ENCODE measurements at regions not wholly inside any gene's neighbourhood (a gene's known extent, or its start where the extent isn't known, plus 50 kb on each side); places are given as distances from the start of the nearest gene placed in this dataset.
"Not testable (repeated sequence)": the region's sequence is repeated elsewhere in the genome, so short reads cannot be mapped to it uniquely, and the experiment has no call there.

- no peak for DNase-seq (ENCODE audit: low read depth in 1 of 2, low spot score in 1 of 2)
These were observed 94.8 kb downstream of the NPIPB11 start for GRCh38 chr16:29311461-29312344.

GRCh38 chr16:29310852-29311314, 95.6 kb downstream of the NPIPB11 start:
- DNase-seq (ENCODE audit: low read depth in 1 of 2, low spot score in 1 of 2): no peak

- not testable (repeated sequence) for DNase-seq (ENCODE audit: low read depth in 1 of 2, low spot score in 1 of 2)
These were observed 96.3 kb downstream of the NPIPB11 start for GRCh38 chr16:29310243-29310642.

DNA sequence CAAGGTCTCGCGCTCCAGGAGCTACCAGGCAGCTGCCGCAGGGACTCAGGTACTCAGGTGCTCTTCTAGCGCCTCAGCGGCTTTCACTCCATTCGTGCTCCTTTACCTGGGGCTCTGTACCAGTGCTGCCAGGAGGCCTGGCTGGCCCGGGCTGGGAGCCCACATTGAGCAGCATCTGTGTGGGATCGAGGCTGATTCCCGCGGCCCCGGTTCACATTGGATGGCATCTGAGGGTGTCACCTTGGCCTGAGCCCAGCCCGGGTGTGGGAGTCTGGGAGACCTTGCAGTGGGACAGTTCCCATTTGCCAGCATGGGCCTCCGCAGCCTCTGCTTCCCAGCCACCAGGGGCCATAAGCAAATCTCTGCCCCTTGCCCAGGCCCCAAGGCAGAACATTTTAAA, 96.9 kb downstream of the NPIPB11 start:
- DNase-seq (ENCODE audit: low read depth in 1 of 2, low spot score in 1 of 2): not testable (repeated sequence)

GRCh38 chr16:29308644-29309546, 97.6 kb downstream of the NPIPB11 start:
- no peak for DNase-seq (ENCODE audit: low read depth in 1 of 2, low spot score in 1 of 2)

DNA sequence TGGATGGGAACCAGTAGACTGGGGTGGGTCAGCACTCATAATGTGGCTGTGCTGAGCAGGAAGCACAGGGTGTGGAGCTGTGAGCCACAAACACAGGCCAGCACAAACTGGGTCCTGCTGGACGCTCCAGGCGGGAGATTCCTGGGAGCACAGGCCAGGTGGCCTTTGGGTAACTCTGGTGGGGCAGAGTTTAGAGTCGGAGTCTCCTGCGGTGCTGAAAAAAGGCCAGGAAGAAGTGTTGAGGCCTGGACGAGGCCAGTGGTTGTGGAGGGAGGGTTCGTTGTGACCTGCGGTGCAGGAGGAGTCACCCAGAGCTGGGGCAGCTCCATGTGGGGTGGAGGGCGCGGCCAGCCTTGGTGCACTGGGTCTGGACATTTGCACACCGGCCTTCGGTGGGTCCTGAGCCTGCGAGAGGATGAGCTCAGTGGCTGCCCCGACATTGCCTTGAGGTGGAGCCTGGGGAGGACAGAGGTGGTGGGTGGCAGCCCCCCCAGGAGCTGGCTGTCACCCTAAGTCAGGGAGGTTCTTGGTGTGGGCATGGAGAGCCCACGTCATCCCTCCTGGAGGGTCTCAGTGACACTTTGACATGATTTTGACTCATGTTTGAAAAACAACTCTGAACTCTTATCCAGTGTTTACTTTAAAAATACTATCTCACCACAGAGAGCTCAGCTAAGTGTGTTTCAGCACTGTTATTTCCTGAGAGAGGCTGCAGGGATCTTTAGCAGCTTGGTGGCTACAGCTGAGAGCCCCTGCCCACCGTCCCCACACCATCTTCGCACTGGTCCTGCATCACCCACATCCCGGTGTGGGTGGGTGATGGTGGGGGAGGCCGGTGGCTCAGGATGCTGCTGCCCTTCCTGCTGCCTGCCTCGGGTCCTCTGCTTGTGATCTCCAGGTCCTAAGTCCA, 98.7 kb downstream of the NPIPB11 start:
- DNase-seq (ENCODE audit: low read depth in 1 of 2, low spot score in 1 of 2): no peak

DNA sequence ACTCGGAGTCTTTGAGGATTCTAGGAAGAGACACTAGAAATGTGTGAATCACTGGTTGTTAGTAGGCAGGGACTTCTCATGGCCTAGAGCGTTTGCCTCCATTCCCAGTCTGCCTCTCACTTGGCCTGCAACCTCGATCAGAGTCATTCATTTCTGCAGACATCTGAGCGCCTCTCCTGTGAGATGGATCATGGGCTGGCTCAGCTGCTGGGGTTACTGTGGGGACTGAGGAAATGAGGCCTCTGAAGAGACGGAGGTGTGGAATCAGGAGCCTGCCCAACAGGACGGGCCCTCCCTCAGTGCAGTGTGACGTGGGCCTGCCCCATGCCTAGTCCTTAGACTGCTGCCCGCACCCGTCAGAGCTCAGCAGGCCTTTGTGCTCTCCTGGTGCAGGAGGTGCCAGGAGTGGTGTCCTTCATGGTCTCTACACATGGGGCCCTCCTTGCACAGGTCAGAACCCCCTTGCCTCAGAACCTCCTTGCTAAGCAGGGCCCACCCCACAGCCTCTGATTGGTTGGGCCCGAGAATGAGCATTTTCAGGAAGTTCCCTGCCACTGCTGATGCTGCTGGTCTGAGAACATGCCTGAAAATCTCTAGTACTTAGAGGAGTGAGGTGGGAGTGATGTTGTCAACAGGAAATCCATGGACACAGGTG, 99.4 kb downstream of the NPIPB11 start:
- no peak for DNase-seq (ENCODE audit: low read depth in 1 of 2, low spot score in 1 of 2)

DNA sequence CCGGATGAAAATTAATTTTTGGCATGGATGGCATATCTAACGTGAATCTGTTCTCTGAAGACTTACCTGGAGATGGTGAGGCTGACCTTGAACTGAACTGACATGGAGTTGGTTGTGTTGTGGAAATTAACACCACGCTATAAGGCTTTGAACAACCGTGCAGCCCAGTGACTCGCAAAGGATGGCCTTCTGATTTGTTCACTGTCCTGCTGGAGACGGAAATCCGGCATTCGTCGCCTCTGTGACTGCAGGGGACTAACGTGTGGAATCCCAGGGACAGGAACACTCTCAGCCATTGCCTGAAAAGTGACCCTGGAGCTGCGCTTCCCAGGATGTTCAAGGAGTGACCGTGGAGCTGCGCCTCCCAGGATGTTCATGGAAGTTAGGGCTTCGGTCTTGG, 100.3 kb downstream of the NPIPB11 start:
- no peak for DNase-seq (ENCODE audit: low read depth in 1 of 2, low spot score in 1 of 2)

- not testable (repeated sequence) for DNase-seq (ENCODE audit: low read depth in 1 of 2, low spot score in 1 of 2)
These were observed 101.5 kb downstream of the NPIPB11 start for GRCh38 chr16:29305018-29305417.

DNA sequence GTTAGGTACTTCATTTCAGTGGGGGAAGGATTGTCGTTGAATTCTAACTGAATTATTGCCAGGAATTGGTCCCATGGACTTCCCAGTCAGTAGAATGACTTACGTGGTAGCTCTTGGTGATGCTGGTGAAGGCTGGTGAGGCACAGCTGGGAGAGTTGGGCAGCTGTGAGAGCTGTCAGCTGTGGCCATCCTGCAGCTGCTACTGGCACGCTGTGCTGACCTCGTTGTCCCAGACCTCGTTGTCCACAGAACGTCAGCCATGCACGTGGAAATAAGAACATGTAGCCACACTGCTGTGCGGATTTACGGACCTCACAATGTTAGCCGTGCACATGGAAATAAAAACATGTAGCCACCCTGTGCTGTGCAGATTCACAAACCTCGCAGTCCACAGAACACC, 102.3 kb downstream of the NPIPB11 start:
- no peak for DNase-seq (ENCODE audit: low read depth in 1 of 2, low spot score in 1 of 2)

DNA sequence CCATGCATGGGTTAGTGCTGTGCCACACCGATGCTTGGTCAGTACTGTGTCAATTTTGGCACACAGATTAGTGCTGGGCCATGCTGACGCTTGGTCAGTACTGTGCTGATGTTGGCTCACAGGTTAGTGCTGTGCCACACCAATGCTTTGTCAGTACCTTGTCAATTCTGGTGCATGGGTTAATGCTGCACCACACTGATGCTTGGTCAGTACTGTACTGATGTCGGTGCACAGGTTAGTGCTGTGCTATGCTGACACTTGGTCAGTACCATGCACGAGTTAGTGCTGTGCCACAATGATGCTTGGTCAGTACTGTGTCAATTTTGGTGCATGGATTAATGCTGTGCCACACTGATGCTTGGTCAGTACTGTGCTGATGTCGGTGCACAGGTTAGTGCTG, 103.0 kb downstream of the NPIPB11 start:
- DNase-seq (ENCODE audit: low read depth in 1 of 2, low spot score in 1 of 2): no peak

DNA sequence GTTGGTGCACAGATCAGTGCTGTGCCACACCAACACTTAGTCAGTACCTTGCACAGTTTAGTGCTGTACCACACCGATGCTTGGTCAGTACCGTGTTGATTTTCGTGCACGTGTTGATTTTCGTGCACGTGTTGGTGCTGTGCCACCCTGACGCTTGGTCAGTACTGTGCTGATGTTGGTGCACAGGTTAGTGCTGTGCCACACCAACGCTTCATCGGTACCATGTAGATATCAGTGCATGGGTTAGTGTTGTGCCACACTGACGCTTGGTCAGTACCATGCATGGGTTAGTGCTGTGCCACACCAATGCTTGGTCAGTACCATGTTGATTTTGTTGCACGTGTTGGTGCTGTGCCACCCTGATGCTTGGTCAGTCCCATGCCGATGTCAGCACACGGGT, 103.5 kb downstream of the NPIPB11 start:
- DNase-seq (ENCODE audit: low read depth in 1 of 2, low spot score in 1 of 2): no peak

GRCh38 chr16:29302433-29302832, 104.1 kb downstream of the NPIPB11 start:
- DNase-seq (ENCODE audit: low read depth in 1 of 2, low spot score in 1 of 2): not testable (repeated sequence)

DNA sequence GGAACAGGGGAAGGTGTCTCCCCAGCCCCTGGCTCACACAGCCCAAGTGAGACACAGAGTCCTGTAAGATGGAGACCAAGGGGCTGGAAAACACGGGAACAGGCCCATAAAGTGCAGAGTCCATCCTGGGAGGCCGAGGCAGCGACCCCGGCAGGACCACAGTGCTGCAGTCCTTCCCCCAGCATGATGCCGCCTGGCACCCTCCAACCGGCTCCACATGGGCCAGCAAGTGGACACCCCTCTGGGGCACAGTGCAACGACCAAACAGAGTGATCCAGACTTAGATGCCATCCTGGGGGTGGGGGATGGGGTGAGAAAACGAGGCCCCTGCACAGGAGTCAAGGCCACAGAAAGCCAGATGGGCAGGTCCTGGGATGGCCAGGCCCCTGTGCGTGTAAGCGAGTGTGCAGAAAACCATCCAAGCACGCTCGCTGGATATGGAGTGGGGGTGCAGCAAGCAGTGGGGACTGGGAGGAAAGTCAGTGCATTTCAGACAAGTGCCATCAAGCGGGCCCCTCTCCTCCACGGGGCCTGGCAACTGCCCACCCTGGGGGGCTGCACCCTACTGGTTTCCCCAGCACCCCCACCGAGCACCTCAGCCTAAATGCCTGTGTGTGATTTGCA, 104.7 kb downstream of the NPIPB11 start:
- DNase-seq (ENCODE audit: low read depth in 1 of 2, low spot score in 1 of 2): not testable (repeated sequence)

GRCh38 chr16:29300541-29301535, 105.7 kb downstream of the NPIPB11 start:
- not testable (repeated sequence) for DNase-seq (ENCODE audit: low read depth in 1 of 2, low spot score in 1 of 2)

DNA sequence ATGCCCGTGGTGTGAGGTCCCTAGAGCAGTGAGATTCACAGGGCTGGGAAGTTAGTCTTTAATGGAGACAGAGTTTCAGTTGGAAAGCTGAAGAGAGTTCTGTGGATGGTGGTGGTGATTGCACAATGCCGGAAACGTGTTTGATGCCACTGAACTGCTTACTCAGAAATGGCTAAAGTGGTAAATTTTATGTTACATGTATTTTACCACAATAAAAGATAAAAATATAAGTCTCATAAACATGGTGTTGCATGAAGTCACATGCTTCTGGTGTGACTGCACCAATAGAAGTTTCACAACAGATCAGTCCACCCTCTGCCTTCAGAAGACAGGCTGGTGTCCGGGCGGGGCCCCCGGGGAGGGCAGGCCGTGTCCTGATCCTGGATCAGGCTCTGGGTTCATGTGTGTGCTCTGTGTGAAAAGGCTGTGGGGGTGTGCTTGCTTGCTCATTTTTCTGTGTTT, 106.5 kb downstream of the NPIPB11 start:
- not testable (repeated sequence) for DNase-seq (ENCODE audit: low read depth in 1 of 2, low spot score in 1 of 2)

- not testable (repeated sequence) for DNase-seq (ENCODE audit: low read depth in 1 of 2, low spot score in 1 of 2)
These were observed 107.5 kb downstream of the NPIPB11 start for GRCh38 chr16:29298997-29299396.

DNA sequence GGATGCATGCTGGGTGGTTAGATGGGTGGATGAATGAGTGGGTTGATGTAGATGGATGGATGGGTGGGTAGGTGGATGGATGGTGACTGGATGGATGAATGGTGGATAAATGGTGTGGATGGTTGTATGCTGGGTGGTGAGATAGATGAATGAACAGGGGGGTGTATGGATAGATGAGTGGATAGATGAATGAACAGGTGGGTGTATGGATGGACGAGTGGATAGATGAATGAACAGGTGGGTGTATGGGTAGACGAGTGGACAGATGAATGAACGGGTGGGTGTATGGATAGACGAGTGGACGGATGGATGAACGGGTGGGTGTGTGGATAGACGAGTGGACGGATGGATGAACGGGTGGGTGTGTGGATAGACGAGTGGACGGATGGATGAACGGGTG, 108.2 kb downstream of the NPIPB11 start:
- DNase-seq (ENCODE audit: low read depth in 1 of 2, low spot score in 1 of 2): not testable (repeated sequence)

All from stimulated activated CD4-positive, alpha-beta T cell treated with anti-CD3 and anti-CD28 coated beads, Interleukin-15, amount 100 ng/mL, for 1 hour (primary cell).